Thyroid gland (tissue), 4 donors: ENCODE measurements at regions not wholly inside any gene's neighbourhood (a gene's known extent, or its start where the extent isn't known, plus 50 kb on each side); places are given as distances from the start of the nearest gene placed in this dataset.

Source experiments
- CTCF ChIP-seq, 6 experiments: fragments of 200-600 bp in 3 of 6; fragments of 450-650 bp in 3 of 6; sonication (generic) in 3 of 6; IDR thresholded peaks; one replicate each; pipeline ENCODE4 v1.5.1; 2016 to 2019; ENCODE audit warnings: antibody characterized with exemption in 6 of 6, mild to moderate bottlenecking in 2 of 6, inconsistent platforms in 1 of 6, moderate library complexity in 1 of 6
- POLR2A ChIP-seq, 2 donors: fragments of 450-650 bp; IDR thresholded peaks; one replicate each; pipeline ENCODE4 v1.6.1; 2017; ENCODE audit warnings: antibody characterized with exemption in 2 of 2, mild to moderate bottlenecking in 2 of 2, moderate library complexity in 1 of 2

- TF ChIP-seq CTCF (IDR thresholded peaks at IDR 0.05) (no peak), POLR2A (IDR thresholded peaks at IDR 0.05) (no peak)
Measured at GRCh38 chr6:84921891-84922290, 157.5 kb upstream of the TBX18 start.
